CD8-positive, alpha-beta memory T cell (primary cell): ENCODE measurements at regions not wholly inside any gene's neighbourhood (a gene's known extent, or its start where the extent isn't known, plus 50 kb on each side); places are given as distances from the start of the nearest gene placed in this dataset.

Source experiments
- CTCF ChIA-PET: fragments of 350-600 bp; sonication (Branson Sonifier 250); formaldehyde crosslinking; loops from one replicate; lab custom pipeline; 2021; ENCODE audit warnings: antibody characterized with exemption; lab: Charles Lee
- POLR2A ChIA-PET: fragments of 350-600 bp; sonication (Branson Sonifier 250); formaldehyde crosslinking; loops from one replicate; lab custom pipeline; 2021; ENCODE audit warnings: antibody characterized with exemption; lab: Charles Lee
- DNase-seq, 5 donors: peaks; one replicate each; pipeline versions ENCODE4 v3.0.0 to v3.0.0-alpha.2; 2020 to 2022; ENCODE audit warnings: mixed read lengths in 1 of 5
- H3K27ac ChIP-seq: one replicate; pipeline ENCODE4 v1.7.0; 2013; ENCODE audit warnings: low read depth, mild to moderate bottlenecking, low read length, moderate library complexity
- H3K27me3 ChIP-seq: 2 replicates; pipeline ENCODE4 v1.7.0; 2013; ENCODE audit warnings: low read length, mild to moderate bottlenecking; ENCODE audit not compliant: insufficient read depth, poor library complexity, severe bottlenecking
- H3K36me3 ChIP-seq: 2 replicates; pipeline ENCODE4 v1.7.0; 2013; ENCODE audit warnings: mild to moderate bottlenecking, low read length, moderate library complexity; ENCODE audit not compliant: insufficient read depth
- H3K4me1 ChIP-seq: 2 replicates; pipeline ENCODE4 v1.7.0; 2013; ENCODE audit warnings: mild to moderate bottlenecking, low read length, moderate library complexity; ENCODE audit not compliant: insufficient read depth
- H3K4me3 ChIP-seq: 2 replicates; pipeline ENCODE4 v1.7.0; 2013; ENCODE audit warnings: mild to moderate bottlenecking, low read length
- H3K9me3 ChIP-seq: 2 replicates; pipeline ENCODE4 v1.7.0; 2013; ENCODE audit warnings: mild to moderate bottlenecking, low read length
- H3K27ac Mint-ChIP-seq, 8 donors: one replicate each; pipeline ENCODE4 v1.8.0; 2020 to 2021; ENCODE audit warnings: mixed read lengths in 8 of 8, mild to moderate bottlenecking in 6 of 8, inconsistent platforms in 3 of 8, moderate library complexity in 3 of 8
- H3K27me3 Mint-ChIP-seq, 2 donors: one replicate each; pipeline ENCODE4 v1.8.0; 2020 to 2021; ENCODE audit warnings: mixed read lengths in 2 of 2, mild to moderate bottlenecking in 1 of 2, moderate library complexity in 1 of 2
- H3K36me3 Mint-ChIP-seq, 3 donors: one replicate each; pipeline ENCODE4 v1.8.0; 2020 to 2021; ENCODE audit warnings: mixed read lengths in 3 of 3, inconsistent platforms in 1 of 3, mild to moderate bottlenecking in 1 of 3
- H3K4me1 Mint-ChIP-seq, 3 donors: one replicate each; pipeline ENCODE4 v1.8.0; 2020 to 2021; ENCODE audit warnings: mixed read lengths in 3 of 3, inconsistent platforms in 1 of 3, mild to moderate bottlenecking in 1 of 3
- H3K4me3 Mint-ChIP-seq, 7 donors: one replicate each; pipeline ENCODE4 v1.8.0; 2020 to 2021; ENCODE audit warnings: mixed read lengths in 7 of 7, mild to moderate bottlenecking in 6 of 7, moderate library complexity in 4 of 7, inconsistent platforms in 2 of 7
- H3K9me3 Mint-ChIP-seq, 5 donors: one replicate each; pipeline ENCODE4 v1.8.0; 2020 to 2022; ENCODE audit warnings: mixed read lengths in 5 of 5, mild to moderate bottlenecking in 3 of 5, moderate library complexity in 2 of 5, inconsistent platforms in 1 of 5

DNA sequence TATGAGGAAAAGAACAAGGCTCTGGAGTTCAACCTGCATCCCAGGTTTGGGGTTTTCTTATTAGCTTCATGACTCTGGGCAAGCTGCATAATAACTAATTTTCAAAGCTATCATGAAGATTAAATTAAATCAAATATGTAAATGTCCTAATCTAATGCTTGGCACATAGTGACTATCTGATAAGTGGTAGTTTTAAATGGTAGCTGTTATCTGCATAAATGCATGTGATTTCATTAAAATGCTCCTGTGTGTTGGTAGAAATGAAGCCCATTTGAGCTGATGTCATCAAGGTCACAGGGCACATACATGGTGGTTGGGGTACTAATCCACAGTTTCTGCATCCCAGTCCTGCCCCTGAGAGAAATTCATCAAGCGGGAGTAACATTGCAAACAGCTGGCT is 428.8 kb downstream of the LRATD1 start:
- no peaks in the 10 kb centered on the region for H3K9me3 ChIP-seq
- Mint-ChIP-seq H3K36me3 (peaks cover 0 to 11% (median 0%) of the 10 kb centered on the region in 3 donors), H3K27me3 (peaks cover 7 to 32% of the 10 kb centered on the region in 2 donors), H3K4me1 (no peaks in the 10 kb centered on the region), H3K4me3 (no peak overlapping the region), H3K9me3 (peaks cover 0 to 8% (median 4%) of the 10 kb centered on the region in 5 donors), H3K27ac (no peak overlapping the region)
- H3K4me3 ChIP-seq, result no peak overlapping the region
- ChIA-PET CTCF (interaction anchor here (1.7 kb wide), 1 partner anchor 13 kb away, joined by 4 read pairs; no protein-coding TSS in a partner anchor), POLR2A (no interaction called here)
- H3K4me1 ChIP-seq, result no peaks in the 10 kb centered on the region
- DNase-seq, result no peak
- no peaks in the 10 kb centered on the region for H3K27me3 ChIP-seq
- no peaks in the 10 kb centered on the region for H3K36me3 ChIP-seq
- no peak overlapping the region for H3K27ac ChIP-seq

GRCh38 chr2:15066138-15066537 is 433.6 kb downstream of the LRATD1 start:
- Histone ChIP-seq H3K4me3 (no peak overlapping the region), H3K4me1 (no peaks in the 10 kb centered on the region), H3K36me3 (no peaks in the 10 kb centered on the region), H3K9me3 (no peaks in the 10 kb centered on the region), H3K27ac (no peak overlapping the region), H3K27me3 (no peaks in the 10 kb centered on the region)
- H3K36me3 Mint-ChIP-seq, result peaks cover 0 to 7% (median 0%) of the 10 kb centered on the region in 3 donors
- H3K4me1 Mint-ChIP-seq, result no peaks in the 10 kb centered on the region
- no peak overlapping the region for H3K27ac Mint-ChIP-seq
- POLR2A ChIA-PET, result no interaction called here
- H3K4me3 Mint-ChIP-seq, result no peak overlapping the region
- H3K27me3 Mint-ChIP-seq, result peaks cover 4 to 21% of the 10 kb centered on the region in 2 donors
- CTCF ChIA-PET, result no interaction called here
- no peak for DNase-seq
- peaks cover 0 to 9% (median 4%) of the 10 kb centered on the region in 5 donors for H3K9me3 Mint-ChIP-seq

GRCh38 chr2:15069149-15069548 is 436.6 kb downstream of the LRATD1 start:
- ChIA-PET POLR2A (no interaction called here), CTCF (no interaction called here)

GRCh38 chr2:15072836-15073235 is 440.3 kb downstream of the LRATD1 start:
- CTCF ChIA-PET, result no interaction called here

More at GRCh38 chr2:15069149-15069548, 436.6 kb downstream of the LRATD1 start:
- H3K9me3 Mint-ChIP-seq, result peaks cover 0 to 8% (median 4%) of the 10 kb centered on the region in 5 donors
- no peaks in the 10 kb centered on the region for H3K4me1 Mint-ChIP-seq
- no peak overlapping the region for H3K4me3 Mint-ChIP-seq
- no peak overlapping the region for H3K4me3 ChIP-seq
- no peak overlapping the region for H3K27ac ChIP-seq
- peaks cover 0 to 7% (median 0%) of the 10 kb centered on the region in 3 donors for H3K36me3 Mint-ChIP-seq
- H3K9me3 ChIP-seq, result no peaks in the 10 kb centered on the region
- H3K36me3 ChIP-seq, result no peaks in the 10 kb centered on the region
- H3K27me3 Mint-ChIP-seq, result peaks cover 0 to 6% of the 10 kb centered on the region in 2 donors
- no peak for DNase-seq
- no peak overlapping the region for H3K27ac Mint-ChIP-seq
- no peaks in the 10 kb centered on the region for H3K4me1 ChIP-seq
- no peaks in the 10 kb centered on the region for H3K27me3 ChIP-seq

GRCh38 chr2:15073664-15074063 is 441.1 kb downstream of the LRATD1 start:
- H3K9me3 ChIP-seq, result no peaks in the 10 kb centered on the region
- H3K27me3 ChIP-seq, result no peaks in the 10 kb centered on the region
- no peaks in the 10 kb centered on the region for H3K36me3 ChIP-seq
- Mint-ChIP-seq H3K4me3 (no peak overlapping the region), H3K9me3 (peaks cover 0 to 4% (median 0%) of the 10 kb centered on the region in 5 donors), H3K36me3 (no peaks in the 10 kb centered on the region), H3K27ac (no peak overlapping the region), H3K4me1 (no peaks in the 10 kb centered on the region), H3K27me3 (peaks cover 6 to 7% of the 10 kb centered on the region in 2 donors)
- CTCF ChIA-PET, result no interaction called here
- POLR2A ChIA-PET, result no interaction called here
- H3K4me3 ChIP-seq, result no peak overlapping the region
- DNase-seq, result no peak
- no peaks in the 10 kb centered on the region for H3K4me1 ChIP-seq
- H3K27ac ChIP-seq, result no peak overlapping the region

More at GRCh38 chr2:15072836-15073235, 440.3 kb downstream of the LRATD1 start:
- Mint-ChIP-seq H3K9me3 (peaks cover 0 to 7% (median 0%) of the 10 kb centered on the region in 5 donors), H3K36me3 (no peaks in the 10 kb centered on the region), H3K4me1 (no peaks in the 10 kb centered on the region), H3K4me3 (no peak overlapping the region), H3K27me3 (peaks cover 3 to 7% of the 10 kb centered on the region in 2 donors), H3K27ac (no peak overlapping the region)
- POLR2A ChIA-PET, result no interaction called here
- H3K9me3 ChIP-seq, result no peaks in the 10 kb centered on the region
- H3K27me3 ChIP-seq, result no peaks in the 10 kb centered on the region
- H3K4me3 ChIP-seq, result no peak overlapping the region
- no peaks in the 10 kb centered on the region for H3K4me1 ChIP-seq
- no peaks in the 10 kb centered on the region for H3K36me3 ChIP-seq
- H3K27ac ChIP-seq, result no peak overlapping the region
- no peak for DNase-seq

GRCh38 chr2:15074319-15074718 is 441.8 kb downstream of the LRATD1 start:
- Mint-ChIP-seq H3K4me3 (no peak overlapping the region), H3K27ac (no peak overlapping the region), H3K9me3 (peaks cover 0 to 4% (median 0%) of the 10 kb centered on the region in 5 donors), H3K36me3 (no peaks in the 10 kb centered on the region), H3K27me3 (peaks cover 6 to 7% of the 10 kb centered on the region in 2 donors), H3K4me1 (no peaks in the 10 kb centered on the region)
- no peak overlapping the region for H3K27ac ChIP-seq
- DNase-seq, result no peak
- ChIA-PET POLR2A (no interaction called here), CTCF (no interaction called here)
- no peaks in the 10 kb centered on the region for H3K36me3 ChIP-seq
- H3K4me1 ChIP-seq, result no peaks in the 10 kb centered on the region
- no peaks in the 10 kb centered on the region for H3K9me3 ChIP-seq
- H3K27me3 ChIP-seq, result no peaks in the 10 kb centered on the region
- H3K4me3 ChIP-seq, result no peak overlapping the region

- Mint-ChIP-seq H3K4me1 (no peaks in the 10 kb centered on the region), H3K36me3 (no peaks in the 10 kb centered on the region), H3K4me3 (no peak overlapping the region), H3K27me3 (peaks cover 6 to 8% of the 10 kb centered on the region in 2 donors), H3K9me3 (peaks cover 0 to 4% (median 0%) of the 10 kb centered on the region in 5 donors), H3K27ac (no peak overlapping the region)
- Histone ChIP-seq H3K9me3 (no peaks in the 10 kb centered on the region), H3K4me3 (no peak overlapping the region), H3K27me3 (no peaks in the 10 kb centered on the region), H3K36me3 (no peaks in the 10 kb centered on the region), H3K4me1 (no peaks in the 10 kb centered on the region), H3K27ac (no peak overlapping the region)
- CTCF ChIA-PET, result no interaction called here
- DNase-seq, result no peak
- POLR2A ChIA-PET, result no interaction called here
Measured at GRCh38 chr2:15074751-15075700, 442.5 kb downstream of the LRATD1 start.

DNA sequence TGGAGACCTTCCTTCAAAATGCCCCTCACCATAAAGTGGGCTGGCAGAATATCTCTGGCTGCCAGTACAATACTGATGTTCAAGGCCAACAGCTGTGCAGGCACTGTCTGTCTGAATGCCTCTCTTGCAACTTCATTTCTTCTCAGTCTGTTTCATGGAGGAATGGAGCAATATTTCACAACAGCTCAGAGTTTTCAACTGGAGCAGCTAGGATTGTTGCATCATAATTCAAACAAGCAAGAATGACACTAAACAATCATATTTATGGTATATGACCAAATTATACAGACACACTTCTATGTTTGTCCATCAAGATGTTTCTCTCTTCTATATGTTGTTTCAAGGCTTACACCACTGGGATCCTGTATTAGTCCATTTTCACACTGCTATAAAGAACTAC is 444.2 kb downstream of the LRATD1 start:
- H3K4me1 Mint-ChIP-seq, result no peaks in the 10 kb centered on the region
- CTCF ChIA-PET, result no interaction called here

More for the DNA sequence above, 444.2 kb downstream of the LRATD1 start:
- no peak for DNase-seq
- H3K4me3 ChIP-seq, result no peak overlapping the region
- no peak overlapping the region for H3K27ac Mint-ChIP-seq
- H3K9me3 ChIP-seq, result no peaks in the 10 kb centered on the region
- H3K9me3 Mint-ChIP-seq, result peaks cover 0 to 4% (median 0%) of the 10 kb centered on the region in 5 donors
- H3K27me3 Mint-ChIP-seq, result peaks cover 6% of the 10 kb centered on the region in 2 donors
- H3K4me1 ChIP-seq, result no peaks in the 10 kb centered on the region
- no peaks in the 10 kb centered on the region for H3K27me3 ChIP-seq
- no peaks in the 10 kb centered on the region for H3K36me3 Mint-ChIP-seq
- no peaks in the 10 kb centered on the region for H3K36me3 ChIP-seq
- no peak overlapping the region for H3K4me3 Mint-ChIP-seq
- no peak overlapping the region for H3K27ac ChIP-seq
- POLR2A ChIA-PET, result no interaction called here
